K562 (cell line): ENCODE measurements at regions not wholly inside any gene's neighbourhood (a gene's known extent, or its start where the extent isn't known, plus 50 kb on each side); places are given as distances from the start of the nearest gene placed in this dataset.
A peak's percentile ranks its signal among the peaks of the same experiment; 100 is the strongest.

ENCODE experiments used
- ATAC-seq: fragments of 200-7000 bp; cut with Tn5 transposase; 3 replicates; pipeline ENCODE4 v1.9.1; 2020; ENCODE audit warnings: moderate library complexity
- BruUV-seq: library from RNA; stranded (reverse); fragments of 400-500 nt; replicated peaks from 2 replicates; lab custom pipeline; 2021; lab: Mats Ljungman, UMichigan
- CTCF ChIA-PET: fragments of 300-600 bp; formaldehyde crosslinking; extraction: SDS; loops from one replicate; lab custom pipeline; 2021; ENCODE audit warnings: low intra/inter-chr PET ratio; lab: Yijun Ruan, JAX
- POLR2A ChIA-PET: fragments of 300-600, 350-650 bp; sonication (Branson Sonifier 250); formaldehyde crosslinking; extraction: SDS; loops from one replicate; lab custom pipeline; 2021; ENCODE audit warnings: antibody characterized with exemption, inconsistent platforms; lab: Yijun Ruan, JAX
- DNase-seq, 4 experiments: peaks; one replicate each; pipeline versions ENCODE4 v3.0.0 to v3.0.0-alpha.2; 2011 to 2018; ENCODE audit warnings: low spot score in 3 of 4, mixed read lengths in 3 of 4; ENCODE audit errors: extremely low read depth in 1 of 4
- FAIRE-seq: peaks from 2 replicates; lab custom pipeline; 2011; peaks lifted over from hg19 to GRCh38; lab: Jason Lieb, UNC
- H2AFZ ChIP-seq: 2 replicates; pipeline ENCODE4 v1.6.0; 2011; ENCODE audit warnings: low read depth, low read length, control low read depth, inconsistent platforms
- H3K27ac ChIP-seq: fragments of 200-600 bp; 3 replicates; pipeline ENCODE4 v1.8.0; 2011; ENCODE audit warnings: low read depth, mild to moderate bottlenecking, control low read depth, inconsistent platforms, low read length, moderate library complexity, mixed read lengths; ENCODE audit errors: extremely low read depth
- H3K27me3 ChIP-seq, 2 experiments: fragments of 300-600 bp in 1 of 2; 2 replicates in 1 of 2; 3 replicates in 1 of 2; pipeline versions ENCODE4 v1.6.0 to v1.8.0; 2011; ENCODE audit warnings: inconsistent platforms in 2 of 2, low read length in 2 of 2, mild to moderate bottlenecking in 1 of 2, mixed read lengths in 1 of 2, moderate library complexity in 1 of 2; ENCODE audit not compliant: control insufficient read depth in 2 of 2, insufficient read depth in 2 of 2
- H3K36me3 ChIP-seq: fragments of 300-600 bp; 3 replicates; pipeline ENCODE4 v1.8.0; 2011; ENCODE audit warnings: mild to moderate bottlenecking, low read length, inconsistent platforms; ENCODE audit not compliant: control insufficient read depth, insufficient read depth
- H3K4me1 ChIP-seq, 2 experiments: fragments of 200-600 bp in 1 of 2; replicated peaks in 1 of 2; 2 replicates in 1 of 2; 3 replicates in 1 of 2; pipeline versions ENCODE4 v1.5.1 to v1.8.0; 2011; ENCODE audit warnings: inconsistent platforms in 2 of 2, low read length in 2 of 2, mild to moderate bottlenecking in 1 of 2, mixed read lengths in 1 of 2, moderate library complexity in 1 of 2; ENCODE audit not compliant: control insufficient read depth in 2 of 2, insufficient read depth in 2 of 2
- H3K4me2 ChIP-seq: 2 replicates; pipeline ENCODE4 v1.6.1; 2011; ENCODE audit warnings: low read length, control low read depth, inconsistent platforms, mixed read lengths; ENCODE audit not compliant: insufficient read depth
- H3K4me3 ChIP-seq: fragments of 200-600 bp; sonication (generic), shearing (Covaris generic); 2 replicates; pipeline ENCODE4 v1.5.1; 2016; ENCODE audit warnings: control low read depth, inconsistent platforms
- H3K79me2 ChIP-seq: fragments of 200-600 bp; 3 replicates; pipeline ENCODE4 v1.8.0; 2011; ENCODE audit warnings: low read length, inconsistent platforms; ENCODE audit not compliant: control insufficient read depth, insufficient read depth
- H3K9ac ChIP-seq, 2 experiments: 2 replicates each; pipeline versions ENCODE4 v1.6.0 to v1.6.1; 2011; ENCODE audit warnings: low read depth in 2 of 2, low read length in 2 of 2, control low read depth in 1 of 2, inconsistent platforms in 1 of 2, mild to moderate bottlenecking in 1 of 2, mixed read lengths in 1 of 2; ENCODE audit not compliant: insufficient read depth in 1 of 2
- H3K9me1 ChIP-seq: one replicate; pipeline ENCODE4 v1.6.0; 2011; ENCODE audit warnings: inconsistent platforms, mild to moderate bottlenecking, low read length, moderate library complexity; ENCODE audit not compliant: control insufficient read depth, insufficient read depth
- H3K9me3 ChIP-seq: replicated peaks from 2 replicates; pipeline ENCODE4 v1.5.1; 2011; ENCODE audit warnings: low read depth, low read length, inconsistent platforms; ENCODE audit not compliant: control insufficient read depth, insufficient read depth
- H4K20me1 ChIP-seq: replicated peaks from 2 replicates; pipeline ENCODE4 v1.6.1; 2011; ENCODE audit warnings: low read length, inconsistent platforms, mixed read lengths; ENCODE audit not compliant: control insufficient read depth, insufficient read depth
- ARID4B ChIP-seq: sonication (generic); formaldehyde crosslinking; IDR thresholded peaks from 2 replicates; pipeline ENCODE4 v1.8.0; 2022; ENCODE audit warnings: mild to moderate bottlenecking, missing genetic modification reagents
- RFX1 ChIP-seq: fragments of 450-650 bp; IDR thresholded peaks from 2 replicates; pipeline ENCODE4 v1.6.1; 2016; ENCODE audit warnings: mild to moderate bottlenecking, moderate library complexity
- WGBS: fragments of 100-300 bp; shearing (Covaris generic); methylation state at CpG from one replicate; pipeline ENCODE4 v1.1.6; 2016; ENCODE audit warnings: low coverage, mixed read lengths; ENCODE audit not compliant: insufficient coverage; ENCODE audit errors: missing lambda C conversion rate; 5-methylcytosine and 5-hydroxymethylcytosine counted together
- in situ Hi-C: fragments of 300-500 bp; cut with MboI; formaldehyde crosslinking; loops from 4 replicates; pipeline ENCODE4 v1.15.0; 2018; ENCODE audit warnings: inconsistent platforms, mixed read lengths
- intact Hi-C: fragments of 100-400 bp; cut with micrococcal nuclease; formaldehyde crosslinking; loops from 2 replicates; pipeline ENCODE4 v1.14.2; 2022

GRCh38 chr1:166600574-166600973 is 238.7 kb upstream of the POGK start:
- H3K4me1 ChIP-seq: peaks cover 0 to 7% of the 10 kb centered on the region in 2 experiments; a peak in 2 of 5 replicates
- no peak overlapping the region for H3K4me3 ChIP-seq
- no peaks in the 10 kb centered on the region for H3K9me3 ChIP-seq
- peak; percentile 32; the same call in 1 of the 2 replicates for TF ChIP-seq RFX1
- TF ChIP-seq ARID4B (CRISPR knock-in tag): no peak
- FAIRE-seq: no peak
- intact Hi-C loops (no loop called here), in situ Hi-C loops (no loop called here)
- DNase-seq: no peak
- H3K4me2 ChIP-seq: no peak overlapping the region
- no peaks in the 10 kb centered on the region for H3K36me3 ChIP-seq
- ChIA-PET POLR2A (no interaction called here), CTCF (no interaction called here)
- no peak overlapping the region for H2AFZ ChIP-seq
- ATAC-seq: peak; percentile 73
- 21% methylated on average over 1 of the region's 1 CpG for WGBS
- no peak overlapping the region for H3K9ac ChIP-seq
- H3K79me2 ChIP-seq: no peaks in the 10 kb centered on the region
- no peak overlapping the region for H3K27ac ChIP-seq
- H4K20me1 ChIP-seq: no peaks in the 10 kb centered on the region
- H3K27me3 ChIP-seq: no peaks in the 10 kb centered on the region
- no TSS peak for BruUV-seq
- H3K9me1 ChIP-seq: no peaks in the 10 kb centered on the region
